ENCODE measurements at regions not wholly inside any gene's neighbourhood (a gene's known extent, or its start where the extent isn't known, plus 50 kb on each side); places are given as distances from the start of the nearest gene placed in this dataset.

DNA sequence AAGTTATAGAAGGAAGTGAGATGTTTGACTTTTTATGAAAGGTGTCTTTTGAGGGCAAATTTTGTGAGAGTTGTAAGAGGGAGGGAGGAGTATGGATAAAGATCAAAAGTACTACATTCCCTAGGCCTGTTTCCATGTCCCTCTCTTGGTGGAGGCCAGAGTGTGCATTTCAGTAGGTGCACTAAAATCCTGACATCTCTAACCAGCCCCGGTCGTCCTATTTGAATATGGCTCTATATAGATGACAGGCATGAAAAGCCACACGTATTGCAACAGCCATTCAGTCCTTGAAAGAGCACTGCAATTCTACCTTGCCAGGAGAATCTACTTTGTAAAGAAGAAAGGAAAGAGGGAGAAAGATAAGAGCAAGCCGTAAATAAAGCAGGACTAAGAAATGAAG is 510.1 kb downstream of the IRS2 start:
- no peak overlapping the region for H3K27ac ChIP-seq
- H3K4me3 ChIP-seq (IDR thresholded peaks at IDR 0.05; ENCODE audit: insufficient read depth, low read depth, low read length): no peak overlapping the region
- H3K79me2 ChIP-seq (ENCODE audit: insufficient read depth, low read depth): no peaks in the 10 kb centered on the region
- no peaks in the 10 kb centered on the region for H3K27me3 ChIP-seq (ENCODE audit: insufficient read depth, low read depth)
- H4K20me1 ChIP-seq (ENCODE audit: insufficient read depth): no peaks in the 10 kb centered on the region
- no peak overlapping the region for H3K9ac ChIP-seq
- H3K36me3 ChIP-seq (ENCODE audit: insufficient read depth): no peaks in the 10 kb centered on the region
- H3K4me2 ChIP-seq: no peak overlapping the region
- H2AFZ ChIP-seq (ENCODE audit: low read depth): no peak overlapping the region
- no peak for TF ChIP-seq CTCF (conservative IDR thresholded peaks at IDR 0.05; ENCODE audit: low read depth, low read length)
- H3K4me1 ChIP-seq (ENCODE audit: low read depth, poor library complexity, severe bottlenecking): no peaks in the 10 kb centered on the region

GRCh38 chr13:109275852-109276251 is 510.5 kb downstream of the IRS2 start:
- no peak overlapping the region for H2AFZ ChIP-seq (ENCODE audit: low read depth)
- H4K20me1 ChIP-seq (ENCODE audit: insufficient read depth): no peaks in the 10 kb centered on the region
- no peak overlapping the region for H3K4me3 ChIP-seq (IDR thresholded peaks at IDR 0.05; ENCODE audit: insufficient read depth, low read depth, low read length)
- no peaks in the 10 kb centered on the region for H3K36me3 ChIP-seq (ENCODE audit: insufficient read depth)
- no peaks in the 10 kb centered on the region for H3K4me1 ChIP-seq (ENCODE audit: low read depth, poor library complexity, severe bottlenecking)
- no peak overlapping the region for H3K9ac ChIP-seq
- H3K4me2 ChIP-seq: no peak overlapping the region
- H3K27ac ChIP-seq: no peak overlapping the region
- H3K79me2 ChIP-seq (ENCODE audit: insufficient read depth, low read depth): no peaks in the 10 kb centered on the region
- no peaks in the 10 kb centered on the region for H3K27me3 ChIP-seq (ENCODE audit: insufficient read depth, low read depth)
- TF ChIP-seq CTCF (conservative IDR thresholded peaks at IDR 0.05; ENCODE audit: low read depth, low read length): no peak

- Histone ChIP-seq H4K20me1 (ENCODE audit: insufficient read depth) (no peaks in the 10 kb centered on the region), H3K4me2 (no peak overlapping the region), H3K79me2 (ENCODE audit: insufficient read depth, low read depth) (no peaks in the 10 kb centered on the region), H3K36me3 (ENCODE audit: insufficient read depth) (no peaks in the 10 kb centered on the region), H3K27ac (no peak overlapping the region), H3K4me1 (ENCODE audit: low read depth, poor library complexity, severe bottlenecking) (no peaks in the 10 kb centered on the region), H3K27me3 (ENCODE audit: insufficient read depth, low read depth) (no peaks in the 10 kb centered on the region), H3K4me3 (IDR thresholded peaks at IDR 0.05; ENCODE audit: insufficient read depth, low read depth, low read length) (no peak overlapping the region), H2AFZ (ENCODE audit: low read depth) (no peak overlapping the region), H3K9ac (no peak overlapping the region)
- no peak for TF ChIP-seq CTCF (conservative IDR thresholded peaks at IDR 0.05; ENCODE audit: low read depth, low read length)
Measured at GRCh38 chr13:109275139-109275745, 511.1 kb downstream of the IRS2 start.

GRCh38 chr13:109274188-109274821 is 512.1 kb downstream of the IRS2 start:
- H2AFZ ChIP-seq (ENCODE audit: low read depth): no peak overlapping the region

More at GRCh38 chr13:109274188-109274821, 512.1 kb downstream of the IRS2 start:
- Histone ChIP-seq H3K27me3 (ENCODE audit: insufficient read depth, low read depth) (no peaks in the 10 kb centered on the region), H3K4me2 (no peak overlapping the region), H3K4me3 (IDR thresholded peaks at IDR 0.05; ENCODE audit: insufficient read depth, low read depth, low read length) (no peak overlapping the region), H4K20me1 (ENCODE audit: insufficient read depth) (no peaks in the 10 kb centered on the region), H3K9ac (no peak overlapping the region), H3K79me2 (ENCODE audit: insufficient read depth, low read depth) (no peaks in the 10 kb centered on the region), H3K4me1 (ENCODE audit: low read depth, poor library complexity, severe bottlenecking) (no peaks in the 10 kb centered on the region), H3K36me3 (ENCODE audit: insufficient read depth) (no peaks in the 10 kb centered on the region), H3K27ac (no peak overlapping the region)
- no peak for TF ChIP-seq CTCF (conservative IDR thresholded peaks at IDR 0.05; ENCODE audit: low read depth, low read length)
